ENCODE measurements at regions not wholly inside any gene's neighbourhood (a gene's known extent, or its start where the extent isn't known, plus 50 kb on each side); places are given as distances from the start of the nearest gene placed in this dataset.

DNA sequence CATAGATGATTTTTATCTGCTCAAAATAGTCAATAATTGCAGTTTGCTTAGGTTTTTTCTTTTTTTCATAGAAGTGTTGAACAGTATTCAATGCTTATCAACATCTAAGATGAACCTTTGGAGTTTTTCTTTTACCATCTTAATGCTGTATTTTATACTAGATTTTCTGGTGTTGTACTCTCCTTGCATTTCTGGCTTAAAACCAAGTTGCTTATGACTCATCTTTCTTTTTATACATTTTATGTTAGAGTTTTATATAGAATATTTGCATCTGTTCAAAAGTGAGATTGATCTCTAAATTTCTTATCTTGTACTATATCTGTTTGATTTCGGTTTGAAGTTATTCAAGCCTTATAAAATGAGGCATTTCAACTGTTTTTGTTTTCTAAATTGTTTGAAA, 232.5 kb downstream of the RFPL4B start:
- Mint-ChIP-seq H3K27ac (ENCODE audit: unreplicated experiment) (no peak overlapping the region), H3K4me1 (ENCODE audit: low read depth, unreplicated experiment) (no peaks in the 10 kb centered on the region), H3K27me3 (ENCODE audit: low read depth, unreplicated experiment) (no peaks in the 10 kb centered on the region), H3K4me3 (ENCODE audit: unreplicated experiment) (no peak overlapping the region), H3K9me3 (ENCODE audit: unreplicated experiment) (no peaks in the 10 kb centered on the region), H3K36me3 (ENCODE audit: low read depth, unreplicated experiment) (no peaks in the 10 kb centered on the region)
- H3K4me2 ChIP-seq (ENCODE audit: low read length), result no peak overlapping the region
- no peak overlapping the region for H3K27ac ChIP-seq (ENCODE audit: low read depth, low read length)
- FAIRE-seq (no peak), DNase-seq (ENCODE audit: low read depth) (no peak)
- H3K27me3 ChIP-seq (ENCODE audit: insufficient read depth, low read length), result no peaks in the 10 kb centered on the region
- H3K4me3 ChIP-seq (ENCODE audit: insufficient read depth, low read depth, low read length), result no peak overlapping the region
- H3K9me3 ChIP-seq (ENCODE audit: insufficient read depth, low read depth, low read length), result no peaks in the 10 kb centered on the region
- no peaks in the 10 kb centered on the region for H3K79me2 ChIP-seq (ENCODE audit: insufficient read depth, low read length)
- H4K20me1 ChIP-seq (ENCODE audit: insufficient read depth, low read length), result no peaks in the 10 kb centered on the region
- no peaks in the 10 kb centered on the region for H3K36me3 ChIP-seq (ENCODE audit: insufficient read depth, low read length)
- H2AFZ ChIP-seq (ENCODE audit: low read depth, low read length), result no peak overlapping the region
- H3K4me1 ChIP-seq (ENCODE audit: insufficient read depth, low read length), result no peaks in the 10 kb centered on the region
- no peak for TF ChIP-seq EZH2 (IDR thresholded peaks at IDR 0.05; ENCODE audit: insufficient read depth, low read length)
- TF ChIP-seq, protein P1, sequence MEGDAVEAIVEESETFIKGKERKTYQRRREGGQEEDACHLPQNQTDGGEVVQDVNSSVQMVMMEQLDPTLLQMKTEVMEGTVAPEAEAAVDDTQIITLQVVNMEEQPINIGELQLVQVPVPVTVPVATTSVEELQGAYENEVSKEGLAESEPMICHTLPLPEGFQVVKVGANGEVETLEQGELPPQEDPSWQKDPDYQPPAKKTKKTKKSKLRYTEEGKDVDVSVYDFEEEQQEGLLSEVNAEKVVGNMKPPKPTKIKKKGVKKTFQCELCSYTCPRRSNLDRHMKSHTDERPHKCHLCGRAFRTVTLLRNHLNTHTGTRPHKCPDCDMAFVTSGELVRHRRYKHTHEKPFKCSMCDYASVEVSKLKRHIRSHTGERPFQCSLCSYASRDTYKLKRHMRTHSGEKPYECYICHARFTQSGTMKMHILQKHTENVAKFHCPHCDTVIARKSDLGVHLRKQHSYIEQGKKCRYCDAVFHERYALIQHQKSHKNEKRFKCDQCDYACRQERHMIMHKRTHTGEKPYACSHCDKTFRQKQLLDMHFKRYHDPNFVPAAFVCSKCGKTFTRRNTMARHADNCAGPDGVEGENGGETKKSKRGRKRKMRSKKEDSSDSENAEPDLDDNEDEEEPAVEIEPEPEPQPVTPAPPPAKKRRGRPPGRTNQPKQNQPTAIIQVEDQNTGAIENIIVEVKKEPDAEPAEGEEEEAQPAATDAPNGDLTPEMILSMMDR (IDR thresholded peaks at IDR 0.05; ENCODE audit: insufficient read depth, low read depth, low read length), result no peak
- H3K9ac ChIP-seq (ENCODE audit: low read length), result no peak overlapping the region

DNA sequence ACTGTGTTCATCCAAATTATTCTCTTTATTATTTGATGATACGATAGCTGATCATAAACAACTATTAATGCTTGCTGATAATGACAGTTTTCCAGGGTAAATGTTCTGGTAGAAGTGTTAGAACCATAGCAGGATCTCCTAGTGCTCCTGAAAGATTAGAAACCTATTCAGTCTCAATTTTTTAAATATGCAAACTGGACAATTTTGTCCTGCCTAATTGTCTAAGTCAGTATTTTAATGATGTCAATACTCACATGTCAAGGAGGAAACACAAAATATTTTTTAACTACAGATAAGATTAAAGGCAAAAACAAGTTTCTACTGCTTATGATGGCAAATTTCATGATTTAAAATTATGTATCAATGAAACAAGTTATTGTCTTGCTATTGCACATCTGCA, 233.9 kb downstream of the RFPL4B start:
- H3K36me3 Mint-ChIP-seq (ENCODE audit: low read depth, unreplicated experiment), result no peaks in the 10 kb centered on the region
- Histone ChIP-seq H3K9me3 (ENCODE audit: insufficient read depth, low read depth, low read length) (no peaks in the 10 kb centered on the region), H3K79me2 (ENCODE audit: insufficient read depth, low read length) (no peaks in the 10 kb centered on the region), H4K20me1 (ENCODE audit: insufficient read depth, low read length) (no peaks in the 10 kb centered on the region), H3K4me3 (ENCODE audit: insufficient read depth, low read depth, low read length) (no peak overlapping the region), H3K27me3 (ENCODE audit: insufficient read depth, low read length) (no peaks in the 10 kb centered on the region), H3K27ac (ENCODE audit: low read depth, low read length) (no peak overlapping the region), H3K9ac (ENCODE audit: low read length) (no peak overlapping the region), H2AFZ (ENCODE audit: low read depth, low read length) (no peak overlapping the region), H3K36me3 (ENCODE audit: insufficient read depth, low read length) (no peaks in the 10 kb centered on the region), H3K4me2 (ENCODE audit: low read length) (no peak overlapping the region), H3K4me1 (ENCODE audit: insufficient read depth, low read length) (no peaks in the 10 kb centered on the region)
- H3K4me1 Mint-ChIP-seq (ENCODE audit: low read depth, unreplicated experiment), result no peaks in the 10 kb centered on the region
- no peak for DNase-seq (ENCODE audit: low read depth)
- no peak overlapping the region for H3K27ac Mint-ChIP-seq (ENCODE audit: unreplicated experiment)
- TF ChIP-seq, protein P1 (IDR thresholded peaks at IDR 0.05; ENCODE audit: insufficient read depth, low read depth, low read length), result no peak
- TF ChIP-seq EZH2 (IDR thresholded peaks at IDR 0.05; ENCODE audit: insufficient read depth, low read length), result no peak
- H3K27me3 Mint-ChIP-seq (ENCODE audit: low read depth, unreplicated experiment), result no peaks in the 10 kb centered on the region
- no peak overlapping the region for H3K4me3 Mint-ChIP-seq (ENCODE audit: unreplicated experiment)
- FAIRE-seq, result peak; percentile 9
- no peaks in the 10 kb centered on the region for H3K9me3 Mint-ChIP-seq (ENCODE audit: unreplicated experiment)

DNA sequence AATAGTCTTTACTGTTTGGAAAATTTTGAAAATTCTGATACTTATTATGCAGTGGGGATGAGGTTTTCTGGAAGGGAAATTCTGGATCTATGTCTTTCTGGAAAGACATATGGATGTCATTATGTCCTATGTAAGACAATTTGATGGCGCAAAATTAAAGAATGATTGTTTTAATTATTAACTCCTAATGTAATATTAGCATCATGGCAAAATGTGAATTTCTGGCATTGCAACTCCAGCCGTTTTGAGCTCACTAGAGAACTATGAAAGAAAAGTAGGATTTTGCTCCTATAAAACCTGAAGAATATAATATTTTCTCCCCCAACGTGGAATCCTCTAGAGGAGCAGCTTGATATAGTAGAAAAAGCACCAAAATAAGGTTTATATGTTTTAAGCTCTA, 243.2 kb downstream of the RFPL4B start:
- no peak overlapping the region for H3K4me3 ChIP-seq (ENCODE audit: insufficient read depth, low read depth, low read length)
- H3K4me3 Mint-ChIP-seq (ENCODE audit: unreplicated experiment), result no peak overlapping the region
- H3K79me2 ChIP-seq (ENCODE audit: insufficient read depth, low read length), result no peaks in the 10 kb centered on the region
- H3K4me1 ChIP-seq (ENCODE audit: insufficient read depth, low read length), result no peaks in the 10 kb centered on the region
- TF ChIP-seq, protein P1 (IDR thresholded peaks at IDR 0.05; ENCODE audit: insufficient read depth, low read depth, low read length), result no peak
- TF ChIP-seq EZH2 (IDR thresholded peaks at IDR 0.05; ENCODE audit: insufficient read depth, low read length), result no peak
- H3K27ac Mint-ChIP-seq (ENCODE audit: unreplicated experiment), result no peak overlapping the region
- peaks cover 3% of the 10 kb centered on the region for H3K36me3 Mint-ChIP-seq (ENCODE audit: low read depth, unreplicated experiment)
- FAIRE-seq (no peak), DNase-seq (ENCODE audit: low read depth) (no peak)
- peaks cover 5% of the 10 kb centered on the region for H3K9me3 ChIP-seq (ENCODE audit: insufficient read depth, low read depth, low read length)
- H3K4me1 Mint-ChIP-seq (ENCODE audit: low read depth, unreplicated experiment), result no peaks in the 10 kb centered on the region
- H2AFZ ChIP-seq (ENCODE audit: low read depth, low read length), result no peak overlapping the region
- peaks cover under 1% of the 10 kb centered on the region for H3K9me3 Mint-ChIP-seq (ENCODE audit: unreplicated experiment)
- H3K27ac ChIP-seq (ENCODE audit: low read depth, low read length), result no peak overlapping the region
- H3K27me3 ChIP-seq (ENCODE audit: insufficient read depth, low read length), result no peaks in the 10 kb centered on the region
- no peaks in the 10 kb centered on the region for H4K20me1 ChIP-seq (ENCODE audit: insufficient read depth, low read length)
- H3K4me2 ChIP-seq (ENCODE audit: low read length), result no peak overlapping the region
- H3K27me3 Mint-ChIP-seq (ENCODE audit: low read depth, unreplicated experiment), result no peaks in the 10 kb centered on the region
- no peak overlapping the region for H3K9ac ChIP-seq (ENCODE audit: low read length)
- no peaks in the 10 kb centered on the region for H3K36me3 ChIP-seq (ENCODE audit: insufficient read depth, low read length)
